ENCODE measurements at regions not wholly inside any gene's neighbourhood (a gene's known extent, or its start where the extent isn't known, plus 50 kb on each side); places are given as distances from the start of the nearest gene placed in this dataset.

GRCh38 chr2:35538796-35539195 is 816.8 kb upstream of the CRIM1 start:
- H3K4me1 Mint-ChIP-seq = no peaks in the 10 kb centered on the region
- CTCF ChIA-PET = no interaction called here
- TF ChIP-seq ATF1 (CRISPR knock-in tag; IDR thresholded peaks at IDR 0.05) (no peak), ZNF416 (CRISPR knock-in tag; IDR thresholded peaks at IDR 0.05) (no peak), JAZF1 (CRISPR knock-in tag; IDR thresholded peaks at IDR 0.05) (no peak), IRF1 (CRISPR knock-in tag; IDR thresholded peaks at IDR 0.05) (no peak), TEAD1 (CRISPR knock-in tag; IDR thresholded peaks at IDR 0.05) (no peak), ZNF281 (CRISPR knock-in tag; IDR thresholded peaks at IDR 0.05) (no peak), E2F5 (CRISPR knock-in tag; IDR thresholded peaks at IDR 0.05) (no peak), GABPB1 (CRISPR knock-in tag; IDR thresholded peaks at IDR 0.05) (no peak), E2F1 (CRISPR knock-in tag; IDR thresholded peaks at IDR 0.05) (no peak)
- no peak for ATAC-seq
- peaks cover 37% of the 10 kb centered on the region for H3K9me3 Mint-ChIP-seq
- DNase-seq (ENCODE audit: low spot score) = no peak
- H3K27me3 Mint-ChIP-seq (ENCODE audit: low read depth) = no peaks in the 10 kb centered on the region
- POLR2A ChIA-PET = no interaction called here
- no peak overlapping the region for H3K4me3 Mint-ChIP-seq
- no peak overlapping the region for H3K27ac Mint-ChIP-seq
- peaks cover 11% of the 10 kb centered on the region for H3K36me3 Mint-ChIP-seq

GRCh38 chr2:35530615-35531135 is 824.9 kb upstream of the CRIM1 start:
- Mint-ChIP-seq H3K4me3 (no peak overlapping the region), H3K27me3 (ENCODE audit: low read depth) (no peaks in the 10 kb centered on the region)
- POLR2A ChIA-PET = no interaction called here

GRCh38 chr2:35526741-35527140 is 828.8 kb upstream of the CRIM1 start:
- no peak overlapping the region for H3K27ac Mint-ChIP-seq
- no peaks in the 10 kb centered on the region for H3K27me3 Mint-ChIP-seq (ENCODE audit: low read depth)
- peaks cover 40% of the 10 kb centered on the region for H3K9me3 Mint-ChIP-seq
- ChIA-PET CTCF (no interaction called here), POLR2A (no interaction called here)
- DNase-seq (ENCODE audit: low spot score) (no peak), ATAC-seq (no peak)
- peaks cover 32% of the 10 kb centered on the region for H3K4me1 Mint-ChIP-seq
- H3K36me3 Mint-ChIP-seq = peaks cover 28% of the 10 kb centered on the region
- H3K4me3 Mint-ChIP-seq = no peak overlapping the region
- TF ChIP-seq EMX1 (CRISPR knock-in tag; IDR thresholded peaks at IDR 0.05) (no peak), ZNF317 (CRISPR knock-in tag; IDR thresholded peaks at IDR 0.05; ENCODE audit: borderline replicate concordance, low read depth) (no peak), TCF7 (CRISPR knock-in tag; IDR thresholded peaks at IDR 0.05; ENCODE audit: low read depth) (no peak), JUN (CRISPR knock-in tag; IDR thresholded peaks at IDR 0.05) (no peak), ATF6 (CRISPR knock-in tag; IDR thresholded peaks at IDR 0.05) (no peak), TEAD1 (CRISPR knock-in tag; IDR thresholded peaks at IDR 0.05) (no peak), ZNF423 (CRISPR knock-in tag; IDR thresholded peaks at IDR 0.05) (no peak), MLX (CRISPR knock-in tag; IDR thresholded peaks at IDR 0.05) (no peak), NR3C1 (CRISPR knock-in tag; conservative IDR thresholded peaks at IDR 0.05; ENCODE audit: low read depth) (no peak), TEAD4 (CRISPR knock-in tag; IDR thresholded peaks at IDR 0.05) (no peak)

More at GRCh38 chr2:35530615-35531135, 824.9 kb upstream of the CRIM1 start:
- Mint-ChIP-seq H3K9me3 (peaks cover 44% of the 10 kb centered on the region), H3K4me1 (peaks cover under 1% of the 10 kb centered on the region; the same call in 1 of the 2 replicates), H3K27ac (no peak overlapping the region), H3K36me3 (peaks cover 25% of the 10 kb centered on the region)
- TF ChIP-seq ZMAT4 (CRISPR knock-in tag; IDR thresholded peaks at IDR 0.05) (no peak), ZNF423 (CRISPR knock-in tag; IDR thresholded peaks at IDR 0.05) (no peak), ESRRA (CRISPR knock-in tag; IDR thresholded peaks at IDR 0.05; ENCODE audit: borderline replicate concordance) (no peak)
- DNase-seq (ENCODE audit: low spot score) (no peak), ATAC-seq (no peak)
- CTCF ChIA-PET = no interaction called here

Measured in WTC11 (cell line).